GM12878 (cell line): ENCODE measurements at regions not wholly inside any gene's neighbourhood (a gene's known extent, or its start where the extent isn't known, plus 50 kb on each side); places are given as distances from the start of the nearest gene placed in this dataset.

ENCODE experiments used
- ATAC-seq: fragments of 200-7000 bp; cut with Tn5 transposase; 3 replicates; pipeline ENCODE4 v1.9.1; 2020; ENCODE audit warnings: mild to moderate bottlenecking, moderate library complexity
- BruUV-seq: library from RNA; stranded (reverse); fragments of 400-500 nt; replicated peaks from 2 replicates; lab custom pipeline; 2021; lab: Mats Ljungman, UMichigan
- CTCF ChIA-PET: fragments of 300-600 bp; sonication (Branson Sonifier 250); formaldehyde crosslinking; extraction: SDS; loops from one replicate; lab custom pipeline; 2021; ENCODE audit warnings: inconsistent platforms; lab: Yijun Ruan, JAX
- POLR2A ChIA-PET: fragments of 350-600 bp; formaldehyde crosslinking; extraction: SDS; loops from one replicate; lab custom pipeline; 2021; ENCODE audit warnings: inconsistent platforms; lab: Charles Lee
- RAD21 ChIA-PET: fragments of 300-600 bp; sonication (Branson Sonifier 250); formaldehyde crosslinking; loops from one replicate; lab custom pipeline; 2023; ENCODE audit warnings: antibody characterized with exemption; ENCODE audit not compliant: unreplicated experiment; lab: Charles Lee
- SMC1A ChIA-PET: fragments of 300-600 bp; sonication (Branson Sonifier 250); formaldehyde crosslinking; loops from one replicate; lab custom pipeline; 2023; ENCODE audit not compliant: unreplicated experiment, uncharacterized antibody; lab: Charles Lee
- DNase-seq: peaks from one replicate; pipeline ENCODE4 v3.0.0-alpha.2; 2011; ENCODE audit warnings: low read depth, low spot score
- FAIRE-seq: peaks from 3 replicates; lab custom pipeline; 2011; peaks lifted over from hg19 to GRCh38; lab: Jason Lieb, UNC
- H2AFZ ChIP-seq: 2 replicates; pipeline ENCODE4 v1.6.0; 2011; ENCODE audit warnings: low read depth, low read length, control low read depth; ENCODE audit not compliant: control insufficient read depth
- H3K27ac ChIP-seq: 2 replicates; pipeline ENCODE4 v1.5.1; 2011; ENCODE audit warnings: control low read depth; ENCODE audit not compliant: control insufficient read depth, insufficient read depth
- H3K27me3 ChIP-seq, 2 experiments: replicated peaks in 1 of 2; 2 replicates each; pipeline versions ENCODE4 v1.6.0 to v1.6.1; 2011; ENCODE audit warnings: low read length in 1 of 2; ENCODE audit not compliant: control insufficient read depth in 2 of 2, insufficient read depth in 2 of 2
- H3K36me3 ChIP-seq, 2 experiments: 2 replicates each; pipeline ENCODE4 v1.5.1; 2011; ENCODE audit warnings: low read length in 1 of 2; ENCODE audit not compliant: control insufficient read depth in 2 of 2, insufficient read depth in 2 of 2
- H3K4me1 ChIP-seq: 2 replicates; pipeline ENCODE4 v1.6.1; 2011; ENCODE audit warnings: mild to moderate bottlenecking, low read length, moderate library complexity, mixed read lengths; ENCODE audit not compliant: control insufficient read depth, insufficient read depth
- H3K4me2 ChIP-seq: 2 replicates; pipeline ENCODE4 v1.6.0; 2011; ENCODE audit warnings: control low read depth; ENCODE audit not compliant: control insufficient read depth, insufficient read depth
- H3K4me3 ChIP-seq: fragments of 200-600 bp; sonication (generic); 2 replicates; pipeline ENCODE4 v1.5.1; 2016
- H3K79me2 ChIP-seq: 2 replicates; pipeline ENCODE4 v1.6.0; 2011; ENCODE audit warnings: low read length; ENCODE audit not compliant: control insufficient read depth, insufficient read depth
- H3K9ac ChIP-seq: 2 replicates; pipeline ENCODE4 v1.8.0; 2011; ENCODE audit warnings: low read length, control low read depth, mixed read lengths; ENCODE audit not compliant: control insufficient read depth, insufficient read depth
- H3K9me3 ChIP-seq: replicated peaks from 3 replicates; pipeline ENCODE4 v1.5.1; 2011; ENCODE audit warnings: mild to moderate bottlenecking, low read length; ENCODE audit not compliant: control insufficient read depth, insufficient read depth
- H4K20me1 ChIP-seq: 2 replicates; pipeline ENCODE4 v1.6.0; 2011; ENCODE audit not compliant: control insufficient read depth, insufficient read depth
- CHD2 ChIP-seq: IDR thresholded peaks from 2 replicates; pipeline ENCODE4 v1.6.1; 2011; ENCODE audit warnings: low read depth, low read length, improper control_type of control experiment, borderline replicate concordance
- E2F4 ChIP-seq: IDR thresholded peaks from 2 replicates; pipeline ENCODE4 v1.6.1; 2012; ENCODE audit warnings: low read depth, low read length, improper control_type of control experiment
- E4F1 ChIP-seq: fragments of 450-650 bp; IDR thresholded peaks from 2 replicates; pipeline ENCODE4 v1.6.1; 2018; ENCODE audit warnings: borderline replicate concordance, mild to moderate bottlenecking; ENCODE audit not compliant: partially characterized antibody
- EED ChIP-seq: sonication (generic); IDR thresholded peaks from 2 replicates; pipeline ENCODE4 v1.6.1; 2016; ENCODE audit warnings: antibody characterized with exemption, low read depth
- EGR1 ChIP-seq, 2 experiments: IDR thresholded peaks; 1 replicate in 1 of 2; 2 replicates in 1 of 2; pipeline ENCODE4 v1.6.1; 2011 to 2012; ENCODE audit warnings: low read depth in 2 of 2, low read length in 2 of 2, borderline replicate concordance in 1 of 2, mild to moderate bottlenecking in 1 of 2, moderate library complexity in 1 of 2
- NR2C1 ChIP-seq: fragments of 450-650 bp; IDR thresholded peaks from 2 replicates; pipeline ENCODE4 v1.6.1; 2017; ENCODE audit warnings: antibody characterized with exemption, mild to moderate bottlenecking, moderate library complexity
- SMC3 ChIP-seq: IDR thresholded peaks from 2 replicates; pipeline ENCODE4 v1.6.1; 2011; ENCODE audit warnings: low read length, improper control_type of control experiment, borderline replicate concordance
- SPI1 ChIP-seq: IDR thresholded peaks from 2 replicates; pipeline ENCODE4 v1.6.1; 2011; ENCODE audit warnings: low read depth, mild to moderate bottlenecking, low read length, moderate library complexity, borderline replicate concordance; ENCODE audit not compliant: insufficient read depth
- SUPT20H ChIP-seq: IDR thresholded peaks from 2 replicates; pipeline ENCODE4 v1.6.1; 2011; ENCODE audit warnings: low read depth, mild to moderate bottlenecking, low read length, moderate library complexity, borderline replicate concordance; ENCODE audit not compliant: control insufficient read depth
- ZBTB4 ChIP-seq: fragments of 450-650 bp; formaldehyde crosslinking; IDR thresholded peaks from 2 replicates; pipeline ENCODE4 v1.4.0; 2022; ENCODE audit warnings: mild to moderate bottlenecking, moderate library complexity
- WGBS: methylation state at CpG from one replicate; pipeline ENCODE4 v1.1.6; 2016; ENCODE audit warnings: low lambda C conversion rate; ENCODE audit not compliant: insufficient replicate concordance, insufficient coverage; ENCODE audit errors: missing lambda C conversion rate; 5-methylcytosine and 5-hydroxymethylcytosine counted together
- in situ Hi-C: fragments of 300-500 bp; cut with MboI; formaldehyde crosslinking; loops from 9 replicates; pipeline ENCODE4 v1.14.3; 2018; ENCODE audit warnings: mixed read lengths
- intact Hi-C: fragments of 100-400 bp; cut with micrococcal nuclease; formaldehyde crosslinking; loops from one replicate; pipeline ENCODE4 v1.14.2; 2022; ENCODE audit not compliant: unreplicated experiment

- Histone ChIP-seq H3K4me3 (no peak overlapping the region), H3K36me3 (no peaks in the 10 kb centered on the region), H3K4me2 (no peak overlapping the region), H3K79me2 (no peaks in the 10 kb centered on the region), H2AFZ (no peak overlapping the region), H3K9ac (no peak overlapping the region), H3K27ac (no peak overlapping the region), H3K27me3 (no peaks in the 10 kb centered on the region), H3K4me1 (no peaks in the 10 kb centered on the region), H4K20me1 (no peaks in the 10 kb centered on the region), H3K9me3 (no peaks in the 10 kb centered on the region)
- intact Hi-C loops (no loop called here), in situ Hi-C loops (no loop called here)
- FAIRE-seq (no peak), DNase-seq (no peak), ATAC-seq (no peak)
- ChIA-PET CTCF (no interaction called here), RAD21 (no interaction called here), POLR2A (no interaction called here), SMC1A (no interaction called here)
- WGBS, result 0% methylated on average over 1 of the region's 1 CpG
- TF ChIP-seq CHD2, result no peak
- no peak for TF ChIP-seq NR2C1
- TF ChIP-seq ZBTB4 (CRISPR knock-in tag), result no peak
- no peak for TF ChIP-seq SPI1
- TF ChIP-seq EGR1 (IDR thresholded peaks at IDR 0.05; ENCODE audit: borderline replicate concordance in 1 of 2, low read depth in 2 of 2, low read length in 2 of 2), result no peak
- TF ChIP-seq EED, result no peak
- no peak for TF ChIP-seq SMC3
- no peak for TF ChIP-seq E2F4
- no peak for TF ChIP-seq SUPT20H
- TF ChIP-seq E4F1, result no peak
- BruUV-seq, result no TSS peak
Measured at GRCh38 chr17:53270936-53271335, 551.8 kb upstream of the KIF2B start.
